Loucy (cell line): ENCODE measurements at regions not wholly inside any gene's neighbourhood (a gene's known extent, or its start where the extent isn't known, plus 50 kb on each side); places are given as distances from the start of the nearest gene placed in this dataset.

Experiments used
- H2AFZ ChIP-seq: fragments of 200-600 bp; sonication (generic); 2 replicates; pipeline ENCODE4 v1.6.0; 2016; ENCODE audit warnings: antibody characterized with exemption, mild to moderate bottlenecking, low read length, moderate library complexity
- H3F3A ChIP-seq: fragments of 200-600 bp; 2 replicates; pipeline ENCODE4 v1.6.0; 2016; ENCODE audit warnings: antibody characterized with exemption, low read depth, mild to moderate bottlenecking
- H3K27me3 ChIP-seq: fragments of 200-600 bp; sonication (generic); 2 replicates; pipeline ENCODE4 v1.6.1; 2014; ENCODE audit warnings: low read length, mild to moderate bottlenecking; ENCODE audit not compliant: insufficient read depth, poor library complexity, severe bottlenecking
- H3K36me3 ChIP-seq: fragments of 200-600 bp; sonication (generic); 2 replicates; pipeline ENCODE4 v1.6.1; 2016; ENCODE audit warnings: low read length; ENCODE audit not compliant: insufficient read depth
- H3K4me1 ChIP-seq: fragments of 200-600 bp; sonication (generic); 2 replicates; pipeline ENCODE4 v1.5.1; 2014; ENCODE audit warnings: low read length, mild to moderate bottlenecking; ENCODE audit not compliant: insufficient read depth, poor library complexity, severe bottlenecking
- H3K4me2 ChIP-seq: fragments of 200-600 bp; sonication (generic); 2 replicates; pipeline ENCODE4 v1.6.0; 2014; ENCODE audit warnings: antibody characterized with exemption, low read length, low read depth, mild to moderate bottlenecking; ENCODE audit not compliant: poor library complexity, severe bottlenecking
- H3K4me3 ChIP-seq: fragments of 200-600 bp; sonication (generic); 2 replicates; pipeline ENCODE4 v1.5.1; 2014; ENCODE audit warnings: low read length, mild to moderate bottlenecking, mixed read lengths; ENCODE audit not compliant: poor library complexity, severe bottlenecking
- H3K79me2 ChIP-seq: fragments of 200-600 bp; sonication (generic); 2 replicates; pipeline ENCODE4 v1.6.1; 2014; ENCODE audit warnings: low read length; ENCODE audit not compliant: insufficient read depth
- H3K9ac ChIP-seq: fragments of 200-600 bp; sonication (generic); 2 replicates; pipeline ENCODE4 v1.6.0; 2014; ENCODE audit warnings: mild to moderate bottlenecking, low read depth, low read length, moderate library complexity; ENCODE audit not compliant: poor library complexity, severe bottlenecking
- H3K9me2 ChIP-seq: fragments of 200-600 bp; sonication (generic); replicated peaks from 2 replicates; pipeline ENCODE4 v1.6.1; 2016; ENCODE audit warnings: low read depth, low read length, mixed read lengths
- H3K9me3 ChIP-seq: fragments of 200-600 bp; sonication (generic); 2 replicates; pipeline ENCODE4 v1.6.1; 2014; ENCODE audit warnings: mild to moderate bottlenecking, antibody characterized with exemption, low read length, low read depth; ENCODE audit not compliant: insufficient read depth
- H4K20me1 ChIP-seq: fragments of 200-600 bp; sonication (generic); 2 replicates; pipeline ENCODE4 v1.6.0; 2014; ENCODE audit warnings: antibody characterized with exemption, low read length, mild to moderate bottlenecking; ENCODE audit not compliant: insufficient read depth, poor library complexity, severe bottlenecking
- EZH2phosphoT487 ChIP-seq: fragments of 200-600 bp; IDR thresholded peaks from 2 replicates; pipeline ENCODE4 v1.6.1; 2018; ENCODE audit warnings: antibody characterized with exemption, mild to moderate bottlenecking, moderate library complexity, borderline replicate concordance
- TF ChIP-seq, protein P1 (sequence below): fragments of 200-600 bp; sonication (generic); conservative IDR thresholded peaks from 2 replicates; pipeline ENCODE4 v1.5.1; 2014; ENCODE audit warnings: mild to moderate bottlenecking, antibody characterized with exemption, low read length

DNA sequence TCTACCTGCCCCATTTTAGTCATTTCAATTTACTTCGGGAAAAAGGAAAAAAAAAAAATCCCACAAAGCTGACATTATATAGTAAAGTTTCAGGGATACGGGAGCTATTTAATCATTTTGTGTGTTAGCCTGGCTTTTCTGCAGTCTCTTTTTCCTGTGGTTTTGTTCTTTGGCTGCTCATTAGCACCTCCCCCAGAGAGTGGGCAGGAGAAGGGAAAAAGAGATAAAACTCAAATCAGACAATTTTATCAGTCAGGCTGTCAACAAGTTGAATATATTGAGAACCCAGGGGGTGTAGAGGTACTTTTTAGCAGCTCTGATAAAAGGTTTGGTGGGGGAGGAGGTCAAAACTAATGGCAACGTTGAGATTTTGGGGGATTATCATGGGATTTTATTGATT is 559.0 kb upstream of the PSMD7 start:
- Histone ChIP-seq H3K27me3 (no peaks in the 10 kb centered on the region), H3K4me2 (no peak overlapping the region), H3F3A (no peaks in the 10 kb centered on the region), H3K36me3 (no peaks in the 10 kb centered on the region), H3K79me2 (no peaks in the 10 kb centered on the region), H3K9me2 (no peaks in the 10 kb centered on the region), H3K9ac (no peak overlapping the region), H3K4me3 (no peak overlapping the region), H3K4me1 (no peaks in the 10 kb centered on the region), H4K20me1 (no peaks in the 10 kb centered on the region), H3K9me3 (no peaks in the 10 kb centered on the region), H2AFZ (no peak overlapping the region)
- TF ChIP-seq EZH2phosphoT487 = no peak
- TF ChIP-seq, protein P1, sequence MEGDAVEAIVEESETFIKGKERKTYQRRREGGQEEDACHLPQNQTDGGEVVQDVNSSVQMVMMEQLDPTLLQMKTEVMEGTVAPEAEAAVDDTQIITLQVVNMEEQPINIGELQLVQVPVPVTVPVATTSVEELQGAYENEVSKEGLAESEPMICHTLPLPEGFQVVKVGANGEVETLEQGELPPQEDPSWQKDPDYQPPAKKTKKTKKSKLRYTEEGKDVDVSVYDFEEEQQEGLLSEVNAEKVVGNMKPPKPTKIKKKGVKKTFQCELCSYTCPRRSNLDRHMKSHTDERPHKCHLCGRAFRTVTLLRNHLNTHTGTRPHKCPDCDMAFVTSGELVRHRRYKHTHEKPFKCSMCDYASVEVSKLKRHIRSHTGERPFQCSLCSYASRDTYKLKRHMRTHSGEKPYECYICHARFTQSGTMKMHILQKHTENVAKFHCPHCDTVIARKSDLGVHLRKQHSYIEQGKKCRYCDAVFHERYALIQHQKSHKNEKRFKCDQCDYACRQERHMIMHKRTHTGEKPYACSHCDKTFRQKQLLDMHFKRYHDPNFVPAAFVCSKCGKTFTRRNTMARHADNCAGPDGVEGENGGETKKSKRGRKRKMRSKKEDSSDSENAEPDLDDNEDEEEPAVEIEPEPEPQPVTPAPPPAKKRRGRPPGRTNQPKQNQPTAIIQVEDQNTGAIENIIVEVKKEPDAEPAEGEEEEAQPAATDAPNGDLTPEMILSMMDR = no peak

DNA sequence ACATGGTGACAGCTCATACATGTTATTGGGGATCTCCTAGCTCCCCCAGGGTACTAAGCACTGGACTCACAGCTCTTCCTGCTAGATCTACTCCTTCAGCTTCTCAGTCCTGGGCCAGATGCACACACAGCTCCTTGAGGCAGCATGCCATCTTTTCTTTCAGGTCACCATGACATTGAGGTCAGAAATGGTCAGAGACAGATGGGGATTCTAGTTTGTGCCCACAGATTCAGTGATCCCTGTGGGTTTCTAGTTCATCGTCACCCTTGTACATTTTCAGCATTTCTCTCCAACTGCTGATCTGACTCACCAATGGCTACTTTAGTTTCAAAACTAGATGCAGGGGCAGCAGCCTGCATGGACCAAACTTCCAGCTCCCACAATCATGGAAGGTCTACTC is 560.7 kb upstream of the PSMD7 start:
- Histone ChIP-seq H3F3A (no peaks in the 10 kb centered on the region), H3K4me2 (no peak overlapping the region)
- TF ChIP-seq, protein P1 = no peak
- no peak for TF ChIP-seq EZH2phosphoT487

DNA sequence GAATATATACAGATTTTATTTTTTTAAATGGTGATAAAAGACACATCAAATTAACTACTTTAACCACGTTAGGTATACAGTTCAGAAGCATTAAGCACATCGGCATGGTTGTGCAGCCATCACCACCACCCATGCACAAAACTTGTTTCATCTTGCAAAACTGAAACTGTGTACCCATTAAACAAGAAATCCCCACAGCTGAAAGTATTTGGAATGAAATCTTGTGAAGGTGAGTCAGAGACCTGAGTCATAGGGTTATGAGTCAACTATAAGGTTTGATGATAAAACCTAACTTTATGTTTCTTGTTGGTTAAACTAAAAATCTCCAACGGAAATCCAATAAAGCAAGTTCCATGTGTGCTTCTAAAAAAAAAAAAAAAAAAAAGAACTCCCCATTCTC is 561.6 kb upstream of the PSMD7 start:
- no peaks in the 10 kb centered on the region for H3F3A ChIP-seq
- no peaks in the 10 kb centered on the region for H3K9me2 ChIP-seq
- H3K4me2 ChIP-seq = no peak overlapping the region
- TF ChIP-seq, protein P1 = no peak
- no peak for TF ChIP-seq EZH2phosphoT487
- H3K4me3 ChIP-seq = no peak overlapping the region
- no peaks in the 10 kb centered on the region for H3K79me2 ChIP-seq
- no peak overlapping the region for H2AFZ ChIP-seq
- H3K4me1 ChIP-seq = no peaks in the 10 kb centered on the region
- no peaks in the 10 kb centered on the region for H3K9me3 ChIP-seq
- H3K27me3 ChIP-seq = no peaks in the 10 kb centered on the region
- no peak overlapping the region for H3K9ac ChIP-seq
- H4K20me1 ChIP-seq = no peaks in the 10 kb centered on the region
- H3K36me3 ChIP-seq = no peaks in the 10 kb centered on the region

More for the DNA sequence above, 560.7 kb upstream of the PSMD7 start:
- Histone ChIP-seq H3K4me1 (no peaks in the 10 kb centered on the region), H3K36me3 (no peaks in the 10 kb centered on the region), H3K4me3 (no peak overlapping the region), H4K20me1 (no peaks in the 10 kb centered on the region), H2AFZ (no peak overlapping the region), H3K9ac (no peak overlapping the region), H3K79me2 (no peaks in the 10 kb centered on the region), H3K9me2 (no peaks in the 10 kb centered on the region), H3K27me3 (no peaks in the 10 kb centered on the region), H3K9me3 (no peaks in the 10 kb centered on the region)
